HG03025 (cell line): ENCODE measurements at regions not wholly inside any gene's neighbourhood (a gene's known extent, or its start where the extent isn't known, plus 50 kb on each side); places are given as distances from the start of the nearest gene placed in this dataset.

Source experiments
- ATAC-seq: cut with Tn5 transposase; IDR thresholded peaks from one replicate; pipeline ENCODE4 v1.9.1; 2021; ENCODE audit warnings: mild to moderate bottlenecking, moderate library complexity; ENCODE audit not compliant: unreplicated experiment, low FRiP score

DNA sequence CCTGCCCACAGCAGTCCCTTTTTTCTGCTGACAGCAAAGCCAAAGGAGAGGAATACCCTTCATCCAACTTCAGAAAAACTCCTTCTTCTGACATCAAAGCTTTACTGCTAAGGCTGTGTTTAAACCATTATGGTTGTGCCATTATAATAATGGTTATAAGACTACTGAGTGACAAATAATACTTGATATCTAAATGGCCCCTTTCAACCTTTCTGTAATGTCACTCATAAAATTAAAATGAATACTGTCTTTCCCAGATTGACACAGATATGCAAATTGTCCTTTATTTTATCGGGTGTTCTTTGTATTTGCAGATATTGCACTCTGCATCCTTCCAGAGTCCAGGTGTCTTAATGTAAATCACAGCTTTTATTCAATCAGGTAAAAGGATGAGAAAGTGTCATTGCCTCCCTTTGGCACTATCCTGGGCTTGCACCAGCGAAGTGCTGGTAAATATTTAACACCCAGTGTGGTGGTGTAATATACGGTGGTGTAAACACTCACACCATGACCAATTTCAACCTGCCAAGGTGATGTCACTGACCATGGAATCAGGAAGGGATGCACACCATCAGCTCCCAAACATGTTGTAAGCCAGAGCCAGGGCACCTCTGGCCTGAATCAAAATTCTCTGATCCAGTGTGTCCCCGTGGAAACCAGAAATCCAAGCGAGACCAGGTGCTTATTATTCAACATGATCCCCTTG lies 139.4 kb upstream of the TENM3 start:
- ATAC-seq: no peak

- ATAC-seq: no peak
Observed at GRCh38 chr4:182105416-182105815, 137.8 kb upstream of the TENM3 start.

GRCh38 chr4:182107931-182108330 lies 135.3 kb upstream of the TENM3 start:
- no peak for ATAC-seq

- no peak for ATAC-seq
Observed at GRCh38 chr4:182111586-182111985, 131.6 kb upstream of the TENM3 start.

- ATAC-seq: no peak
Observed at GRCh38 chr4:182113779-182114178, 129.4 kb upstream of the TENM3 start.

GRCh38 chr4:182124359-182124758 lies 118.8 kb upstream of the TENM3 start:
- no peak for ATAC-seq

- ATAC-seq: no peak
Observed at GRCh38 chr4:182126096-182126495, 117.1 kb upstream of the TENM3 start.

GRCh38 chr4:182126603-182127002 lies 116.6 kb upstream of the TENM3 start:
- ATAC-seq: no peak

GRCh38 chr4:182133033-182133432 lies 110.2 kb upstream of the TENM3 start:
- no peak for ATAC-seq

- no peak for ATAC-seq
Observed at GRCh38 chr4:182134261-182134660, 108.9 kb upstream of the TENM3 start.

DNA sequence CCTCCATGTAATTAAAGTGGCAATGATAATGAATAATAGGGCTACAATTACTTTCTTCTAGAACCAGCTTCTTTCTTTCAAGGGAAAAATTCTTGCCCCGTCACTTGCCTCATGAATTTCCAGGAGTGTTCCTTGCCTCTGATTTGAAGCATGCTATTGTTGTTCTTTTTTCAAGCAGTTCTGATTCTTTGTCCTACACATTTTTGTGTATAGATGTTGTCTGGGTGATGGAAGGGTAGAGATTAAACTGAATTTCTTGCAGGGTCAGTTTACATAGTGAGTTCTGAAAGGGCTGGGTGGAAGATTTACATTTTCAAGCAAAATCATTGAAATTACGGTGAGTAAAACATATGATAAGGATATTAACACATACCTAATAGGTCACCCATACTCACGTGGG lies 107.0 kb upstream of the TENM3 start:
- ATAC-seq: no peak

DNA sequence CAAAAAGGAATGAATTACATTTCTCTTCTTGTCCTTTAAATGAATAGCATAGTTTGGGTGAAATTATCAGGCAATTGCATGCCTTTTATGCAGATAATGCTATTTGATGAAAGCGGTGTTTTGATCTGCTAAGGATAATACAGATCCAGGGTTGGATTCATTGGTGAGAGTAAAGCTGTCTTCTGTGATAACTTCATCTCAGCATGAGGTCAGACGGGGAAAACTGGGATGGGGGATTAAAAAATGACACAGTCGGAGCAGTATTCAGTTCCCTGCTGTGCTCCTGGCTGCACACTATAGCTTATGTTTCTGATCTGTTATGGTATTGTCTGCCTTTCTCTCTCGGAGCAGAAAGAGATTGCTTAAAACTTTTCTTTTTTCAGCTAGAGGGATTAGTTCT lies 105.9 kb upstream of the TENM3 start:
- no peak for ATAC-seq

DNA sequence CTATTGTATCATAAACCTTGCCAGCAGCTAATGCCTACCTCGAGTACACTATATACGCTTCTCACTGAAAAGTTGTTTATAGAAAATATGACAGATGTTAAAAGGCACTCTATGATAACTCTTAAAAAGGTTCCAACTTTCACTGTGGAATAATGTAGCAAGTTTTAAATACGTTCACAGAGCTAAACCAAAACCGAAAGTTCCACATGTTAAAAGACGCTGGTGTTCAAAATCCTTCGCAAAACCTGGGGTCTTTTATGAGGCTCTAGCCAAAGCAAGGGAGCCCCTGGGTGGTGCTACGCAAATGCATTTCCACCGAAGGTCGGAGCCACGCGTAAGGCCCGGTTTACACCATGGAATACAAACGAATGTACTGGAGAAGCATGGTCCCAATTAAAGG lies 103.7 kb upstream of the TENM3 start:
- ATAC-seq: no peak

DNA sequence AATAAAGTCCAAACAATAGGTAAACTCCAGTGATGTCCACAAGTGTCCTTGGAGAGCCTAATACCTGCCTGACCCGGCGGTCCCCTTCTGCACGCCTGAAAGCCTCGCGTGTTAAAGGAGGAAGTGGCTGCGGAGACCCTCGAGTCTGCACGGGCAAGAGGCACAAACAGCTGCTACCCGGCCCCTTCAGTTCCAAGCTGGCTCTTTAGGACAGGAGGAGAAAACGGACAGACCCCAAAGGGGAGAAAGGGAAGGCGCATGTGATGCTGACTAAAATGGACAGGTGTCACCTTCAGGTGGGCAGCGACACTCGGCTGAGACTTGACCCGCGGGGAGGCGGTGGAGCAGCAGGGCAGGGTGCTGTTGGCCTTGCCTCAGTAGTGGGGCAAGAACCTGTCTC lies 102.7 kb upstream of the TENM3 start:
- no peak for ATAC-seq

DNA sequence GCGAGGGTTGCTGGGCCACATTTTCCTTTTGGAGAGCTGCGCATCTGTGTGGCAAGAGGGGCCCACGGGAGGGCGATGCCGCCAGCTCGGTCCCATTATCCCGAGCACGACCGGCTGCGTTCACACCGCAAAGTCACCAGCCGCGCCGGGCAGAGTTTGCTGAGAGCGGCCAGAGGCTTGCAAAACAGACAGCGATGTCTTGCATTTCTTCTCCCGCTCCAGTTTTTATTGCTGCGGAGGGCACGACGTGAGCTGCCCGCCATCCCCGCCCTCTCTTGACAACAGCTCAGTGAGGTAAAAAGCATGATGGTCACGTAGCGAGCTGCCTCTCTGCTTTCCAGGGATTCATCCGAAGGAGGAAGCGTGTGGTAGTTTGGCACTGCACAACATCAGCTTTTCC lies 102.1 kb upstream of the TENM3 start:
- ATAC-seq: no peak

- ATAC-seq: no peak
Observed at GRCh38 chr4:182142176-182143085, 100.8 kb upstream of the TENM3 start.

GRCh38 chr4:182143086-182143821 lies 99.9 kb upstream of the TENM3 start:
- ATAC-seq: no peak

DNA sequence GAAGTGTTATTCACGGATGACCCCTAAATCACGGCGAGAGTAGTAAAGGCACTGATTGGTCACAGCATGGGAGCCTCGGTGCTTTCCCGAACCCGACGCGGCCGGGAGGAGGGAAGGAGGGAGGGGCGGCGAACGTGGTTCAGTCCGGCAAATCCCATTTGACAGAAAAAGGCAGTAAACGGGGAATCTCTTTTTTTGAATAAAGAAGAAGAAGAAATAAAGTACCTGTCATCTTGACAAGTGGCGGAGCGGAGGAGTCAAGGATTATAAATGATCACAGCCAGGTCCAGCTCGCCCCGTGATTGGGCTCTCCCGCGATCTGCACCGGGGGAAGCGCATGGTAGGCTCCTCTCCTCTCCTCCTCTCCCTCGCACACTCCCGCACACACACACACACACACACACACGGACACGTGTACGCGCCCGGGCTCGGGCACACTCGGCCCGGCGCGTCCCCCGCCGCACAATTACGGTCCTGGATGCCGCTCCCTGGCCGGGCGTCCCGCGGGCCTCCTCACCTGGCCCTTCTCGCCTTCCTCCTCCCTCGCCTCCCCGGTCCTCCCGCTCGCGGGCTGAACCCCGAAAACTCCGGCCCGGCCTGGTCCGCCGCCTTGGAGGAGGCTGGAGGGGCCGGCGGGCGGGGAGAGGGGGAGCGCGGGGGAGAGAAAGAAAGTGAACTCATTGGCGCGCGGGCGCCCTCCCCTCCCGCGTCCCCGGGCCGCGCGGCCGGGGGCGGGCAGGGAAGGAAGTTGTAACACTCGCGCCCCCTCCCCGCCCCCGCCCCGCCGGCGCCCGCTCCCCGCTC lies 99.2 kb upstream of the TENM3 start:
- ATAC-seq: no peak

- no peak for ATAC-seq
Observed at GRCh38 chr4:182144626-182145333, 98.4 kb upstream of the TENM3 start.
